ENCODE measurements at regions not wholly inside any gene's neighbourhood (a gene's known extent, or its start where the extent isn't known, plus 50 kb on each side); places are given as distances from the start of the nearest gene placed in this dataset.
A peak's percentile ranks its signal among the peaks of the same experiment; 100 is the strongest.

GRCh38 chr4:14837860-14838259 is 164.4 kb upstream of the CPEB2 start:
- Histone ChIP-seq H3K4me3 (ENCODE audit: low read depth, low read length) (no peak overlapping the region), H3K27me3 (ENCODE audit: insufficient read depth, low read depth, severe bottlenecking) (no peaks in the 10 kb centered on the region), H3K9me3 (ENCODE audit: severe bottlenecking) (peaks cover 9% of the 10 kb centered on the region), H3K27ac (no peak overlapping the region), H3K36me3 (no peaks in the 10 kb centered on the region)
- TF ChIP-seq CTCF (IDR thresholded peaks at IDR 0.05; ENCODE audit: low read depth, low read length), result 0 out of 2 replicates have a peak, but pooled peaks have one; percentile 14
- DNase-seq, result no peak

DNA sequence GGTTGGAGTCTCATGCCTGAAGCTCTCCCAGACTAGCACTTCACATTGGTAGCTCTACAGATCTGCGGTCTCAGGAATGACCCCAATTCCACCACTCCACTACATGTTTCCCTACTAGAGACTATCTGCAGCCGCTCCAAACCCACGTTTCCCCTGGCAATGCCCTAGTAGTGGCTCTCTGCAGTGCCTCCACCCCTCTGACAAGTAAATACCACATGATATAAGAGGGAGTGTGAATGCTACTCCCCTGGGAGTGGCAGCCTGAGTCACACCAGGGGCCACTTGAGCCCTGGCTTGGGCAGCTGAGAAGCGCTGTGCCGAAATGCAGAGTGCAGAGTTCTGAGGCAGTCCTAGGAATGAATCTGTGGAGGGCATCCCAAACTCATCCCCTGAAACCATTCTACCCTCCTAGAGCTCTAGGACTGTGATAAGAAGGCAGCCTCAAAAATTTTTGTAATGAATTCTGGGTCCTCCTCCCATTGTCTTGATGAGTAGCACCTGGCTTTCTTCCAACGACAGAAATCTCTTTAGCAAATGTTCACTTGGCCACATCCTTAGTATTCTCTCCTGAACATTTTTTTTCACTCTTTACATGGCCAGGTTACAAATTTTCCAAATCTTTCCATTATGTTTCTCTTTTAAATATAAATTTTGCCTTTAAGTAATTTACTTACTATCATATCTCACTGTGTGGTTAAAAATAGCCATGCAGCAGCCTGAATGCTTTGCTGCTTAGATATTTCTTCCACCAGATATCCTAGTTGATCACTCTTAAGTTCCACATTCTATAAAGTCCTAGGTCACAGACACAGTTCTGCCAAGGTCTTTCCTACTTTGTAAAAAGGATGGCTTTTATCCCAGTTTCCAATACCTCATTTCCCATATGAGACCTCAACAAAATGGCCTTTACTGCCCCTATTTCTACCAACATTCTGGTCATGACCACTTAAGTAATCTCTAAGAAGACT is 160.2 kb upstream of the CPEB2 start:
- Histone ChIP-seq H3K27me3 (ENCODE audit: insufficient read depth, low read depth, severe bottlenecking) (no peaks in the 10 kb centered on the region), H3K27ac (no peak overlapping the region), H3K9me3 (ENCODE audit: severe bottlenecking) (peaks cover 9% of the 10 kb centered on the region), H3K4me3 (ENCODE audit: low read depth, low read length) (no peak overlapping the region), H3K36me3 (no peaks in the 10 kb centered on the region)
- TF ChIP-seq CTCF (IDR thresholded peaks at IDR 0.05; ENCODE audit: low read depth, low read length), result no peak
- DNase-seq, result no peak

DNA sequence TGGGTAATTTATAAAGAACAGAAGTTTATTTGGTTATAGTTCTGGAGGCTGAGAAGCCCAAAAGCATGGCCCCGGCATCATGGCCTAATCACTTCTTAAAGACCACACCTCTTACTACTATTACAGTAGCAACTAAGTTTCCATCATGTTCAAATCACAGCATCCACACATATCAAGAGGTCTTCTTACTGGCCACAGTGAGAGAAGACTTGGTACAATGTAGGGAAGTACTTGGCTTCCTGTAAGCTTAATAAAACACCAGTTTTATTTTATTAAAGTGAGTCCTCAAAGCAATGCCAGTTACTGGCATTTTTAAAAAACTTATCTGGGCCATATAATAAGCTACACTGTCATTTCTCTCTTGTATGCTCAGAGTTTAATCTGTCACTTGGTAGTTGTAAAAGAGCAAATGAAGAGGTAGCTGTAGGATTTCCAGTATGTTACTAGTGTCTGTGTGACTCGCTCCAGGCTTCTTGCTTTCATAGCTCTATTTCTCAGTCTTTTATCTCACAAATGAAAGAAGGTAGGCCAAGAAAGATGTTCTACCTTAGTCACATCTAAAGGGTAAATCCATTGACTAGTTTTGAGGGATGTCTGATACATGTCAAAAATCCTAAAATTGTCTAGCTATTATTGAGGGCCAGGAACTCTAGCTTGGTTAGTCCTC is 159.2 kb upstream of the CPEB2 start:
- H3K27ac ChIP-seq, result no peak overlapping the region
- TF ChIP-seq CTCF (IDR thresholded peaks at IDR 0.05; ENCODE audit: low read depth, low read length), result no peak
- DNase-seq, result no peak
- H3K36me3 ChIP-seq, result no peaks in the 10 kb centered on the region
- H3K9me3 ChIP-seq (ENCODE audit: severe bottlenecking), result peaks cover 9% of the 10 kb centered on the region
- no peak overlapping the region for H3K4me3 ChIP-seq (ENCODE audit: low read depth, low read length)
- no peaks in the 10 kb centered on the region for H3K27me3 ChIP-seq (ENCODE audit: insufficient read depth, low read depth, severe bottlenecking)

- Histone ChIP-seq H3K36me3 (no peaks in the 10 kb centered on the region), H3K27me3 (ENCODE audit: insufficient read depth, low read depth, severe bottlenecking) (no peaks in the 10 kb centered on the region), H3K9me3 (ENCODE audit: severe bottlenecking) (peaks cover 4% of the 10 kb centered on the region), H3K27ac (no peak overlapping the region), H3K4me3 (ENCODE audit: low read depth, low read length) (no peak overlapping the region)
- no peak for TF ChIP-seq CTCF (IDR thresholded peaks at IDR 0.05; ENCODE audit: low read depth, low read length)
- DNase-seq, result no peak
Measured at GRCh38 chr4:14844061-14844460, 158.2 kb upstream of the CPEB2 start.

GRCh38 chr4:14848229-14848628 is 154.1 kb upstream of the CPEB2 start:
- no peak for TF ChIP-seq CTCF (IDR thresholded peaks at IDR 0.05; ENCODE audit: low read depth, low read length)
- no peaks in the 10 kb centered on the region for H3K27me3 ChIP-seq (ENCODE audit: insufficient read depth, low read depth, severe bottlenecking)
- H3K27ac ChIP-seq, result no peak overlapping the region
- no peak overlapping the region for H3K4me3 ChIP-seq (ENCODE audit: low read depth, low read length)
- DNase-seq, result no peak
- H3K36me3 ChIP-seq, result no peaks in the 10 kb centered on the region
- H3K9me3 ChIP-seq (ENCODE audit: severe bottlenecking), result no peaks in the 10 kb centered on the region
